H1 (cell line): ENCODE measurements at regions not wholly inside any gene's neighbourhood (a gene's known extent, or its start where the extent isn't known, plus 50 kb on each side); places are given as distances from the start of the nearest gene placed in this dataset.

Experiments used
- CTCF ChIA-PET: fragments of 300-600 bp; sonication (Branson Sonifier 250); formaldehyde crosslinking; loops from one replicate; lab custom pipeline; 2021; ENCODE audit not compliant: partially characterized antibody; lab: Charles Lee
- POLR2A ChIA-PET: fragments of 300-600 bp; sonication (Branson Sonifier 250); formaldehyde crosslinking; loops from one replicate; lab custom pipeline; 2021; ENCODE audit warnings: inconsistent platforms; ENCODE audit not compliant: partially characterized antibody; lab: Charles Lee
- DNase-seq, 2 experiments: peaks; one replicate each; pipeline versions ENCODE4 v3.0.0 to v3.0.0-alpha.2; 2010 to 2022; ENCODE audit warnings: low spot score in 2 of 2, low read depth in 1 of 2, mixed read lengths in 1 of 2
- FAIRE-seq: peaks from 2 replicates; lab custom pipeline; 2011; peaks lifted over from hg19 to GRCh38; lab: Jason Lieb, UNC
- H2AFZ ChIP-seq: 2 replicates; pipeline ENCODE4 v1.8.1; 2012; ENCODE audit warnings: low read length, inconsistent platforms
- H2AK5ac ChIP-seq: 2 replicates; pipeline ENCODE4 v1.6.1; 2013; ENCODE audit warnings: low read depth, low read length
- H2BK120ac ChIP-seq: replicated peaks from 2 replicates; pipeline ENCODE3; 2013; ENCODE audit warnings: low read depth, low read length, inconsistent platforms
- H2BK12ac ChIP-seq: 2 replicates; pipeline ENCODE4 v1.6.1; 2013; ENCODE audit warnings: low read depth, low read length
- H2BK15ac ChIP-seq: 2 replicates; pipeline ENCODE4 v1.6.1; 2013; ENCODE audit warnings: low read length
- H2BK20ac ChIP-seq: 2 replicates; pipeline ENCODE4 v1.6.1; 2013; ENCODE audit warnings: low read length
- H2BK5ac ChIP-seq: 2 replicates; pipeline ENCODE4 v1.6.1; 2013; ENCODE audit warnings: low read depth, low read length
- H3K14ac ChIP-seq: 2 replicates; pipeline ENCODE4 v1.6.1; 2013; ENCODE audit warnings: inconsistent platforms; ENCODE audit not compliant: insufficient read length
- H3K18ac ChIP-seq: 2 replicates; pipeline ENCODE4 v1.6.1; 2013; ENCODE audit warnings: low read length; ENCODE audit errors: extremely low read depth
- H3K23ac ChIP-seq: 2 replicates; pipeline ENCODE4 v1.6.1; 2013; ENCODE audit warnings: inconsistent platforms; ENCODE audit not compliant: insufficient read length
- H3K23me2 ChIP-seq: 2 replicates; pipeline ENCODE4 v1.6.1; 2013; ENCODE audit warnings: low read depth, low read length
- H3K27ac ChIP-seq: 2 replicates; pipeline ENCODE4 v1.6.1; 2011; ENCODE audit warnings: low read depth, low read length, inconsistent platforms
- H3K27me3 ChIP-seq, 4 experiments: replicated peaks in 1 of 4; 1 replicate in 1 of 4; 2 replicates in 3 of 4; pipeline versions ENCODE4 v1.6.1 to v1.8.1; 2011 to 2013; ENCODE audit warnings: low read length in 3 of 4, mild to moderate bottlenecking in 3 of 4, inconsistent platforms in 2 of 4, mixed read lengths in 2 of 4, moderate library complexity in 1 of 4; ENCODE audit not compliant: control insufficient read depth in 3 of 4, insufficient read depth in 3 of 4; ENCODE audit errors: extremely low read depth in 1 of 4
- H3K36me3 ChIP-seq, 4 experiments: 2 replicates each; pipeline versions ENCODE4 v1.6.1 to v1.8.1; 2011 to 2013; ENCODE audit warnings: mild to moderate bottlenecking in 4 of 4, low read length in 3 of 4, moderate library complexity in 2 of 4, control low read depth in 1 of 4, inconsistent platforms in 1 of 4; ENCODE audit not compliant: insufficient read depth in 4 of 4, control insufficient read depth in 2 of 4
- H3K4ac ChIP-seq: replicated peaks from 2 replicates; pipeline ENCODE3; 2013; ENCODE audit warnings: low read length, low read depth, mixed read lengths, inconsistent platforms; ENCODE audit not compliant: insufficient read length
- H3K4me1 ChIP-seq, 4 experiments: replicated peaks in 1 of 4; 1 replicate in 1 of 4; 2 replicates in 3 of 4; pipeline versions ENCODE4 v1.6.1 to v1.8.1; 2011 to 2013; ENCODE audit warnings: low read length in 3 of 4, inconsistent platforms in 2 of 4, mixed read lengths in 1 of 4; ENCODE audit not compliant: insufficient read depth in 4 of 4, control insufficient read depth in 3 of 4
- H3K4me2 ChIP-seq, 2 experiments: 2 replicates each; pipeline versions ENCODE4 v1.6.1 to v1.8.1; 2011 to 2013; ENCODE audit warnings: low read depth in 2 of 2, low read length in 2 of 2, control low read depth in 1 of 2, inconsistent platforms in 1 of 2, mild to moderate bottlenecking in 1 of 2; ENCODE audit not compliant: insufficient read depth in 1 of 2
- H3K4me3 ChIP-seq, 4 experiments: fragments of 200-600, 300-600 bp in 1 of 4; sonication (generic), shearing (Covaris generic), sonication (Bioruptor Twin) in 1 of 4; 2 replicates each; pipeline versions ENCODE4 v1.5.1 to v1.8.1; 2011 to 2016; ENCODE audit warnings: low read length in 4 of 4, low read depth in 3 of 4, control low read depth in 2 of 4, inconsistent platforms in 2 of 4, mild to moderate bottlenecking in 2 of 4, mixed read lengths in 1 of 4, moderate library complexity in 1 of 4; ENCODE audit not compliant: insufficient read depth in 2 of 4; ENCODE audit errors: extremely low read depth in 1 of 4
- H3K56ac ChIP-seq: replicated peaks from 2 replicates; pipeline ENCODE3; 2013; ENCODE audit warnings: low read depth, mild to moderate bottlenecking, mixed read lengths, low read length, inconsistent platforms; ENCODE audit not compliant: insufficient read length
- H3K79me1 ChIP-seq: 2 replicates; pipeline ENCODE4 v1.6.1; 2013; ENCODE audit warnings: low read depth, low read length, control low read depth
- H3K79me2 ChIP-seq, 2 experiments: 2 replicates each; pipeline versions ENCODE4 v1.6.1 to v1.8.1; 2012 to 2013; ENCODE audit warnings: low read length in 2 of 2, mild to moderate bottlenecking in 2 of 2, inconsistent platforms in 1 of 2; ENCODE audit not compliant: insufficient read depth in 2 of 2, control insufficient read depth in 1 of 2
- H3K9ac ChIP-seq, 4 experiments: replicated peaks in 1 of 4; 1 replicate in 1 of 4; 2 replicates in 3 of 4; pipeline versions ENCODE4 v1.6.1 to v1.8.1; 2011 to 2013; ENCODE audit warnings: low read depth in 3 of 4, low read length in 3 of 4, control low read depth in 2 of 4, mild to moderate bottlenecking in 2 of 4, moderate library complexity in 2 of 4, inconsistent platforms in 1 of 4; ENCODE audit errors: extremely low read depth in 1 of 4
- H3K9me3 ChIP-seq, 2 experiments: 2 replicates each; pipeline versions ENCODE4 v1.6.1 to v1.8.1; 2012 to 2013; ENCODE audit warnings: mild to moderate bottlenecking in 2 of 2, moderate library complexity in 2 of 2, control low read depth in 1 of 2, inconsistent platforms in 1 of 2, low read depth in 1 of 2, low read length in 1 of 2, mixed read lengths in 1 of 2; ENCODE audit not compliant: insufficient read depth in 2 of 2
- H4K20me1 ChIP-seq, 2 experiments: replicated peaks in 1 of 2; 2 replicates each; pipeline versions ENCODE3 to v1.8.1; 2011 to 2013; ENCODE audit warnings: inconsistent platforms in 2 of 2, low read length in 2 of 2, mild to moderate bottlenecking in 1 of 2; ENCODE audit not compliant: insufficient read depth in 2 of 2, control insufficient read depth in 1 of 2
- H4K5ac ChIP-seq: 2 replicates; pipeline ENCODE4 v1.6.1; 2013; ENCODE audit warnings: low read length, low read depth, mixed read lengths, inconsistent platforms; ENCODE audit not compliant: insufficient read length
- H4K8ac ChIP-seq: 2 replicates; pipeline ENCODE4 v1.8.0; 2013; ENCODE audit warnings: mild to moderate bottlenecking, moderate library complexity, low read length, inconsistent platforms; ENCODE audit not compliant: insufficient read depth; ENCODE audit errors: extremely low read depth
- H4K91ac ChIP-seq: replicated peaks from 2 replicates; pipeline ENCODE3; 2013; ENCODE audit warnings: low read length, mixed read lengths, inconsistent platforms; ENCODE audit not compliant: insufficient read length
- BCL11A ChIP-seq, 2 experiments: IDR thresholded peaks; one replicate each; pipeline ENCODE4 v1.6.1; 2011; ENCODE audit warnings: low read depth in 2 of 2, low read length in 2 of 2, mild to moderate bottlenecking in 2 of 2
- CBX5 ChIP-seq: fragments of 300-800, 300-1000 bp; sonication (generic); IDR thresholded peaks from 2 replicates; pipeline ENCODE4 v1.7.1; 2016; ENCODE audit warnings: antibody characterized with exemption, low read length, low read depth
- CEBPB ChIP-seq: IDR thresholded peaks from 2 replicates; pipeline ENCODE4 v1.6.1; 2012; ENCODE audit warnings: low read depth, low read length
- CREB1 ChIP-seq: IDR thresholded peaks from 2 replicates; pipeline ENCODE4 v1.6.1; 2012; ENCODE audit warnings: inconsistent platforms
- FOSL1 ChIP-seq: IDR thresholded peaks from 2 replicates; pipeline ENCODE4 v1.6.1; 2011; ENCODE audit warnings: mild to moderate bottlenecking, low read depth, low read length, moderate library complexity; ENCODE audit not compliant: insufficient read depth
- GABPA ChIP-seq: IDR thresholded peaks from 2 replicates; pipeline ENCODE4 v1.6.1; 2011; ENCODE audit warnings: mild to moderate bottlenecking, low read length, moderate library complexity, borderline replicate concordance; ENCODE audit not compliant: insufficient read depth
- KDM4A ChIP-seq: IDR thresholded peaks from one replicate; pipeline ENCODE4 v1.7.1; 2012; ENCODE audit warnings: low read depth, mild to moderate bottlenecking, moderate library complexity, low read length, inconsistent platforms; ENCODE audit not compliant: severe bottlenecking
- NRF1 ChIP-seq: IDR thresholded peaks from 2 replicates; pipeline ENCODE4 v1.6.1; 2011; ENCODE audit warnings: mild to moderate bottlenecking, low read depth, low read length, improper control_type of control experiment
- POLR2A ChIP-seq, 2 experiments: IDR thresholded peaks; 1 replicate in 1 of 2; 2 replicates in 1 of 2; pipeline ENCODE4 v1.6.1; 2011; ENCODE audit warnings: low read depth in 2 of 2, low read length in 2 of 2, mild to moderate bottlenecking in 2 of 2; ENCODE audit errors: control extremely low read depth in 1 of 2
- RAD21 ChIP-seq, 2 experiments: IDR thresholded peaks in 1 of 2; conservative IDR thresholded peaks in 1 of 2; 2 replicates each; pipeline ENCODE4 v1.6.1; 2011; ENCODE audit warnings: low read depth in 2 of 2, low read length in 2 of 2, improper control_type of control experiment in 1 of 2, inconsistent platforms in 1 of 2, mild to moderate bottlenecking in 1 of 2, moderate library complexity in 1 of 2
- RXRA ChIP-seq: IDR thresholded peaks from 2 replicates; pipeline ENCODE4 v1.6.1; 2011; ENCODE audit warnings: low read depth, mild to moderate bottlenecking, low read length, moderate library complexity; ENCODE audit not compliant: insufficient read depth
- TAF1 ChIP-seq: IDR thresholded peaks from 2 replicates; pipeline ENCODE4 v1.6.1; 2011; ENCODE audit warnings: mild to moderate bottlenecking, low read depth, low read length
- WGBS, 2 experiments: shearing (Covaris generic) in 1 of 2; methylation state at CpG; one replicate each; pipeline versions ENCODE4 v1.1.6 to v1.1.7; 2013 to 2015; ENCODE audit warnings: low lambda C conversion rate in 2 of 2, mixed read lengths in 2 of 2, inconsistent platforms in 1 of 2, low coverage in 1 of 2, missing lambda C conversion rate in 1 of 2; ENCODE audit not compliant: insufficient replicate concordance in 2 of 2, insufficient coverage in 1 of 2, insufficient read length in 1 of 2; ENCODE audit errors: extremely low coverage in 1 of 2, missing lambda C conversion rate in 1 of 2; 5-methylcytosine and 5-hydroxymethylcytosine counted together

- H2BK5ac ChIP-seq, result no peak overlapping the region
- no peak overlapping the region for H3K14ac ChIP-seq
- DNase-seq (peak in 1 of 2 experiments; percentile 29), FAIRE-seq (no peak)
- POLR2A ChIA-PET, result no interaction called here
- no peaks in the 10 kb centered on the region for H3K79me2 ChIP-seq
- CTCF ChIA-PET, result interaction anchor here (1.3 to 1.7 kb wide), 2 partner anchors 24 to 91 kb away, joined by 5 read pairs; no protein-coding TSS in a partner anchor
- H3K79me1 ChIP-seq, result no peaks in the 10 kb centered on the region
- no peak overlapping the region for H3K4me2 ChIP-seq
- no peak overlapping the region for H3K9ac ChIP-seq
- no peak overlapping the region for H2BK12ac ChIP-seq
- H3K27ac ChIP-seq, result no peak overlapping the region
- no peak overlapping the region for H2BK20ac ChIP-seq
- H4K91ac ChIP-seq, result no peak overlapping the region
- no peak overlapping the region for H3K4ac ChIP-seq
- no peaks in the 10 kb centered on the region for H3K23me2 ChIP-seq
- H2BK120ac ChIP-seq, result no peak overlapping the region
- no peaks in the 10 kb centered on the region for H4K20me1 ChIP-seq
- H3K23ac ChIP-seq, result no peak overlapping the region
- no peak overlapping the region for H3K18ac ChIP-seq
- no peaks in the 10 kb centered on the region for H3K4me1 ChIP-seq
- no peak overlapping the region for H3K56ac ChIP-seq
- H2AK5ac ChIP-seq, result no peak overlapping the region
- H4K8ac ChIP-seq, result no peak overlapping the region
- no peak overlapping the region for H3K4me3 ChIP-seq
- H2AFZ ChIP-seq, result no peak overlapping the region
- WGBS, 2 experiments, result 85% methylated on average over 5 of the region's 5 CpGs; no CpG with 5 or more reads in 1 of the 2 experiments
- peaks cover 0 to 6% (median 1%) of the 10 kb centered on the region in 4 experiments; a peak in 2 of 7 replicates for H3K27me3 ChIP-seq
- H3K9me3 ChIP-seq, result no peaks in the 10 kb centered on the region
- no peaks in the 10 kb centered on the region; a peak in 1 of 8 replicates for H3K36me3 ChIP-seq
- H4K5ac ChIP-seq, result no peak overlapping the region
- H2BK15ac ChIP-seq, result no peak overlapping the region
- TF ChIP-seq NRF1 (no peak), CREB1 (no peak), TAF1 (no peak), KDM4A (no peak), RXRA (no peak), POLR2A (IDR thresholded peaks at IDR 0.05; ENCODE audit: control extremely low read depth in 1 of 2, low read depth in 2 of 2, low read length in 2 of 2) (no peak), GABPA (no peak), CEBPB (no peak), RAD21 (IDR thresholded peaks at IDR 0.05 in 1 of 2, conservative IDR thresholded peaks at IDR 0.05 in 1 of 2; ENCODE audit: low read depth in 2 of 2, low read length in 2 of 2) (no peak), BCL11A (IDR thresholded peaks at IDR 0.05; ENCODE audit: low read depth in 2 of 2, low read length in 2 of 2) (no peak), CBX5 (no peak), FOSL1 (no peak)
Measured at GRCh38 chr1:157287462-157287861, 149.3 kb upstream of the ETV3 start.
